H1 (cell line): ENCODE measurements at regions not wholly inside any gene's neighbourhood (a gene's known extent, or its start where the extent isn't known, plus 50 kb on each side); places are given as distances from the start of the nearest gene placed in this dataset.

Source experiments
- CTCF ChIA-PET: fragments of 300-600 bp; sonication (Branson Sonifier 250); formaldehyde crosslinking; loops from one replicate; lab custom pipeline; 2021; ENCODE audit not compliant: partially characterized antibody; lab: Charles Lee
- POLR2A ChIA-PET: fragments of 300-600 bp; sonication (Branson Sonifier 250); formaldehyde crosslinking; loops from one replicate; lab custom pipeline; 2021; ENCODE audit warnings: inconsistent platforms; ENCODE audit not compliant: partially characterized antibody; lab: Charles Lee
- DNase-seq, 2 experiments: peaks; one replicate each; pipeline versions ENCODE4 v3.0.0 to v3.0.0-alpha.2; 2010 to 2022; ENCODE audit warnings: low spot score in 2 of 2, low read depth in 1 of 2, mixed read lengths in 1 of 2
- FAIRE-seq: peaks from 2 replicates; lab custom pipeline; 2011; peaks lifted over from hg19 to GRCh38; lab: Jason Lieb, UNC
- H2AFZ ChIP-seq: 2 replicates; pipeline ENCODE4 v1.8.1; 2012; ENCODE audit warnings: low read length, inconsistent platforms
- H2AK5ac ChIP-seq: 2 replicates; pipeline ENCODE4 v1.6.1; 2013; ENCODE audit warnings: low read depth, low read length
- H2BK120ac ChIP-seq: replicated peaks from 2 replicates; pipeline ENCODE3; 2013; ENCODE audit warnings: low read depth, low read length, inconsistent platforms
- H2BK12ac ChIP-seq: 2 replicates; pipeline ENCODE4 v1.6.1; 2013; ENCODE audit warnings: low read depth, low read length
- H2BK15ac ChIP-seq: 2 replicates; pipeline ENCODE4 v1.6.1; 2013; ENCODE audit warnings: low read length
- H2BK20ac ChIP-seq: 2 replicates; pipeline ENCODE4 v1.6.1; 2013; ENCODE audit warnings: low read length
- H2BK5ac ChIP-seq: 2 replicates; pipeline ENCODE4 v1.6.1; 2013; ENCODE audit warnings: low read depth, low read length
- H3K14ac ChIP-seq: 2 replicates; pipeline ENCODE4 v1.6.1; 2013; ENCODE audit warnings: inconsistent platforms; ENCODE audit not compliant: insufficient read length
- H3K18ac ChIP-seq: 2 replicates; pipeline ENCODE4 v1.6.1; 2013; ENCODE audit warnings: low read length; ENCODE audit errors: extremely low read depth
- H3K23ac ChIP-seq: 2 replicates; pipeline ENCODE4 v1.6.1; 2013; ENCODE audit warnings: inconsistent platforms; ENCODE audit not compliant: insufficient read length
- H3K23me2 ChIP-seq: 2 replicates; pipeline ENCODE4 v1.6.1; 2013; ENCODE audit warnings: low read depth, low read length
- H3K27ac ChIP-seq: 2 replicates; pipeline ENCODE4 v1.6.1; 2011; ENCODE audit warnings: low read depth, low read length, inconsistent platforms
- H3K27me3 ChIP-seq, 4 experiments: replicated peaks in 1 of 4; 1 replicate in 1 of 4; 2 replicates in 3 of 4; pipeline versions ENCODE4 v1.6.1 to v1.8.1; 2011 to 2013; ENCODE audit warnings: low read length in 3 of 4, mild to moderate bottlenecking in 3 of 4, inconsistent platforms in 2 of 4, mixed read lengths in 2 of 4, moderate library complexity in 1 of 4; ENCODE audit not compliant: control insufficient read depth in 3 of 4, insufficient read depth in 3 of 4; ENCODE audit errors: extremely low read depth in 1 of 4
- H3K36me3 ChIP-seq, 4 experiments: 2 replicates each; pipeline versions ENCODE4 v1.6.1 to v1.8.1; 2011 to 2013; ENCODE audit warnings: mild to moderate bottlenecking in 4 of 4, low read length in 3 of 4, moderate library complexity in 2 of 4, control low read depth in 1 of 4, inconsistent platforms in 1 of 4; ENCODE audit not compliant: insufficient read depth in 4 of 4, control insufficient read depth in 2 of 4
- H3K4ac ChIP-seq: replicated peaks from 2 replicates; pipeline ENCODE3; 2013; ENCODE audit warnings: low read length, low read depth, mixed read lengths, inconsistent platforms; ENCODE audit not compliant: insufficient read length
- H3K4me1 ChIP-seq, 4 experiments: replicated peaks in 1 of 4; 1 replicate in 1 of 4; 2 replicates in 3 of 4; pipeline versions ENCODE4 v1.6.1 to v1.8.1; 2011 to 2013; ENCODE audit warnings: low read length in 3 of 4, inconsistent platforms in 2 of 4, mixed read lengths in 1 of 4; ENCODE audit not compliant: insufficient read depth in 4 of 4, control insufficient read depth in 3 of 4
- H3K4me2 ChIP-seq, 2 experiments: 2 replicates each; pipeline versions ENCODE4 v1.6.1 to v1.8.1; 2011 to 2013; ENCODE audit warnings: low read depth in 2 of 2, low read length in 2 of 2, control low read depth in 1 of 2, inconsistent platforms in 1 of 2, mild to moderate bottlenecking in 1 of 2; ENCODE audit not compliant: insufficient read depth in 1 of 2
- H3K4me3 ChIP-seq, 4 experiments: fragments of 200-600, 300-600 bp in 1 of 4; sonication (generic), shearing (Covaris generic), sonication (Bioruptor Twin) in 1 of 4; 2 replicates each; pipeline versions ENCODE4 v1.5.1 to v1.8.1; 2011 to 2016; ENCODE audit warnings: low read length in 4 of 4, low read depth in 3 of 4, control low read depth in 2 of 4, inconsistent platforms in 2 of 4, mild to moderate bottlenecking in 2 of 4, mixed read lengths in 1 of 4, moderate library complexity in 1 of 4; ENCODE audit not compliant: insufficient read depth in 2 of 4; ENCODE audit errors: extremely low read depth in 1 of 4
- H3K56ac ChIP-seq: replicated peaks from 2 replicates; pipeline ENCODE3; 2013; ENCODE audit warnings: low read depth, mild to moderate bottlenecking, mixed read lengths, low read length, inconsistent platforms; ENCODE audit not compliant: insufficient read length
- H3K79me1 ChIP-seq: 2 replicates; pipeline ENCODE4 v1.6.1; 2013; ENCODE audit warnings: low read depth, low read length, control low read depth
- H3K79me2 ChIP-seq, 2 experiments: 2 replicates each; pipeline versions ENCODE4 v1.6.1 to v1.8.1; 2012 to 2013; ENCODE audit warnings: low read length in 2 of 2, mild to moderate bottlenecking in 2 of 2, inconsistent platforms in 1 of 2; ENCODE audit not compliant: insufficient read depth in 2 of 2, control insufficient read depth in 1 of 2
- H3K9ac ChIP-seq, 4 experiments: replicated peaks in 1 of 4; 1 replicate in 1 of 4; 2 replicates in 3 of 4; pipeline versions ENCODE4 v1.6.1 to v1.8.1; 2011 to 2013; ENCODE audit warnings: low read depth in 3 of 4, low read length in 3 of 4, control low read depth in 2 of 4, mild to moderate bottlenecking in 2 of 4, moderate library complexity in 2 of 4, inconsistent platforms in 1 of 4; ENCODE audit errors: extremely low read depth in 1 of 4
- H3K9me3 ChIP-seq, 2 experiments: 2 replicates each; pipeline versions ENCODE4 v1.6.1 to v1.8.1; 2012 to 2013; ENCODE audit warnings: mild to moderate bottlenecking in 2 of 2, moderate library complexity in 2 of 2, control low read depth in 1 of 2, inconsistent platforms in 1 of 2, low read depth in 1 of 2, low read length in 1 of 2, mixed read lengths in 1 of 2; ENCODE audit not compliant: insufficient read depth in 2 of 2
- H4K20me1 ChIP-seq, 2 experiments: replicated peaks in 1 of 2; 2 replicates each; pipeline versions ENCODE3 to v1.8.1; 2011 to 2013; ENCODE audit warnings: inconsistent platforms in 2 of 2, low read length in 2 of 2, mild to moderate bottlenecking in 1 of 2; ENCODE audit not compliant: insufficient read depth in 2 of 2, control insufficient read depth in 1 of 2
- H4K5ac ChIP-seq: 2 replicates; pipeline ENCODE4 v1.6.1; 2013; ENCODE audit warnings: low read length, low read depth, mixed read lengths, inconsistent platforms; ENCODE audit not compliant: insufficient read length
- H4K8ac ChIP-seq: 2 replicates; pipeline ENCODE4 v1.8.0; 2013; ENCODE audit warnings: mild to moderate bottlenecking, moderate library complexity, low read length, inconsistent platforms; ENCODE audit not compliant: insufficient read depth; ENCODE audit errors: extremely low read depth
- H4K91ac ChIP-seq: replicated peaks from 2 replicates; pipeline ENCODE3; 2013; ENCODE audit warnings: low read length, mixed read lengths, inconsistent platforms; ENCODE audit not compliant: insufficient read length
- GTF2F1 ChIP-seq: IDR thresholded peaks from 2 replicates; pipeline ENCODE4 v1.6.1; 2012; ENCODE audit warnings: low read depth, low read length, improper control_type of control experiment, borderline replicate concordance
- KDM5A ChIP-seq: fragments of 200-600 bp; IDR thresholded peaks from 2 replicates; pipeline ENCODE4 v1.7.1; 2012; ENCODE audit warnings: mild to moderate bottlenecking, low read length, inconsistent platforms, mixed read lengths
- SAP30 ChIP-seq: fragments of 300-600 bp; sonication (generic); IDR thresholded peaks from 2 replicates; pipeline ENCODE4 v1.7.1; 2012; ENCODE audit warnings: low read length, moderate library complexity, mild to moderate bottlenecking, inconsistent platforms; ENCODE audit not compliant: insufficient read depth, insufficient replicate concordance
- WGBS, 2 experiments: shearing (Covaris generic) in 1 of 2; methylation state at CpG; one replicate each; pipeline versions ENCODE4 v1.1.6 to v1.1.7; 2013 to 2015; ENCODE audit warnings: low lambda C conversion rate in 2 of 2, mixed read lengths in 2 of 2, inconsistent platforms in 1 of 2, low coverage in 1 of 2, missing lambda C conversion rate in 1 of 2; ENCODE audit not compliant: insufficient replicate concordance in 2 of 2, insufficient coverage in 1 of 2, insufficient read length in 1 of 2; ENCODE audit errors: extremely low coverage in 1 of 2, missing lambda C conversion rate in 1 of 2; 5-methylcytosine and 5-hydroxymethylcytosine counted together

DNA sequence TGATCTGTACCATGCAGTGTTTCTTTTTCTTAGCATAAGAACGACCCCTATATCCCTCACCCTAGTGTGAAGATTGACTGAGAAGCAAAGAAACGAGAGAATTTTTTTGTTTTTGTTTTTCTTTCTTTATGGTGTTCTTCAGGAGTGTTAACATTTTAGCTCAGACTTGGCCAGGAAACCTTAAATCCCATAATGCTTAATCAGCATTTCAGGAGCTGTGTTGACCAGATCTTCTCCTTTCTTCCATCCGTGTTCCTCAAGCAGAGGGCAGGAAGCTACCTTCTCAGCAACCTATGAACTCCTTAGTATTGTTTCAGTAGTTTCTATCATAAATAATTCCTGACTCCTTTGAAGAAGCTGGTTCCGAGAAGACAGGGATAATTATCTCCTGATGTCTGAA is 1501.5 kb downstream of the STIM2 start:
- Histone ChIP-seq H3K4me1 (no peaks in the 10 kb centered on the region), H4K20me1 (no peaks in the 10 kb centered on the region), H4K5ac (no peak overlapping the region), H3K18ac (no peak overlapping the region), H3K4me3 (no peak overlapping the region), H2AK5ac (no peak overlapping the region), H2BK120ac (no peak overlapping the region), H4K8ac (no peak overlapping the region), H3K14ac (no peak overlapping the region), H3K23me2 (no peaks in the 10 kb centered on the region), H3K9me3 (no peaks in the 10 kb centered on the region), H3K23ac (no peak overlapping the region), H2AFZ (no peak overlapping the region), H2BK5ac (no peak overlapping the region), H4K91ac (no peak overlapping the region), H3K9ac (no peak overlapping the region), H3K56ac (no peak overlapping the region), H3K79me1 (no peaks in the 10 kb centered on the region), H2BK12ac (no peak overlapping the region), H3K27me3 (no peaks in the 10 kb centered on the region), H3K4ac (no peak overlapping the region), H3K36me3 (no peaks in the 10 kb centered on the region; a peak in 2 of 8 replicates), H3K79me2 (no peaks in the 10 kb centered on the region), H2BK15ac (no peak overlapping the region), H2BK20ac (no peak overlapping the region), H3K4me2 (no peak overlapping the region), H3K27ac (no peak overlapping the region)
- DNase-seq (no peak), FAIRE-seq (no peak)
- 90% methylated on average over 4 of the region's 4 CpGs; no CpG with 5 or more reads in 1 of the 2 experiments for WGBS, 2 experiments
- CTCF ChIA-PET, result interaction anchor here (0.7 kb wide), 1 partner anchor 40 kb away, joined by 3 read pairs; no protein-coding TSS in a partner anchor
- POLR2A ChIA-PET, result no interaction called here
- TF ChIP-seq SAP30 (no peak), KDM5A (no peak), GTF2F1 (no peak)
